ENCODE measurements at regions not wholly inside any gene's neighbourhood (a gene's known extent, or its start where the extent isn't known, plus 50 kb on each side); places are given as distances from the start of the nearest gene placed in this dataset.
"Not testable (repeated sequence)": the region's sequence is repeated elsewhere in the genome, so short reads cannot be mapped to it uniquely, and the experiment has no call there.

DNA sequence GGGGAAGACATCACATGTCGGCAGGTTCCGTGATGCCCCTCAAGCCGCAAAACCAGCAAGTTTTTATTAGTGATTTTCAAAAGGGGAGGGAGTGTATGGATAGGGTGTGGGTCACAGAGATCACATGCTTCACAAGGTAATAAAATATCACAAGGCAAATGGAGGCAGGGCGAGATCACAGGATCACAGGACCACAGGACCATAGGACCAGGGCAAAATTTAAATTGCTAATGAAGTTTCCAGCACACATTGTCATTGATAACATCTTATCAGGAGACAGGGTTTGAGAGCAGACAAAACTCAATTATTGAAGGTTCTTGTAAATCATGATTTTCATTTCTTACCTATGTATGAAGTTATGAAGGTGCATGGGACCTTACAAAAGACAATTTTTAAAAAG is 106.5 kb downstream of the DIRAS2 start:
- H3K9me3 ChIP-seq (ENCODE audit: control insufficient read depth, insufficient read depth, low read length); H3K36me3 ChIP-seq (ENCODE audit: insufficient read depth, low read length); H3K9ac ChIP-seq (ENCODE audit: low read depth, low read length): not testable (repeated sequence)
- H3K4me1 ChIP-seq (ENCODE audit: insufficient read depth, low read length) = peaks cover 18% of the 10 kb centered on the region

DNA sequence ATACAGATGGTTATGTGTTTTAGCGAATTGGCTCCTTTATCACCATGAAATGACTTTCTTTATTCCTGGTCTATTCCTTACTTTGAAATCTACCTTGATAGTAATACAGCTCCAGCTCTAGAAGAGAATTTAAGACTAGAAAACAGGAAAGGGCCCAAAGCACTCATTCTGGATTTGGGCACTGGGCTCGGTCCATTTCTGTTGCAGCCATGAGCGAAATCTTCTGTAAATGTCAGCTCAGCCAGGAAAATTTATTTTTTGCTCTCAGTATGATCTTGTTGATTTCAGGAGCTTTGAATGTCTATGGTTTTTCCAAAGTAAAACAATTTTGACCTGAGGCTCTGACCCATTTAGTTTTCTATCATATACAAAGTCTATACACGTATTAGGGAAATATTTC is 104.1 kb downstream of the DIRAS2 start:
- Histone ChIP-seq H3K9me3 (ENCODE audit: control insufficient read depth, insufficient read depth, low read length) (no peaks in the 10 kb centered on the region), H3K4me1 (ENCODE audit: insufficient read depth, low read length) (peaks cover 18% of the 10 kb centered on the region), H3K9ac (ENCODE audit: low read depth, low read length) (no peak overlapping the region), H3K36me3 (ENCODE audit: insufficient read depth, low read length) (no peaks in the 10 kb centered on the region)

DNA sequence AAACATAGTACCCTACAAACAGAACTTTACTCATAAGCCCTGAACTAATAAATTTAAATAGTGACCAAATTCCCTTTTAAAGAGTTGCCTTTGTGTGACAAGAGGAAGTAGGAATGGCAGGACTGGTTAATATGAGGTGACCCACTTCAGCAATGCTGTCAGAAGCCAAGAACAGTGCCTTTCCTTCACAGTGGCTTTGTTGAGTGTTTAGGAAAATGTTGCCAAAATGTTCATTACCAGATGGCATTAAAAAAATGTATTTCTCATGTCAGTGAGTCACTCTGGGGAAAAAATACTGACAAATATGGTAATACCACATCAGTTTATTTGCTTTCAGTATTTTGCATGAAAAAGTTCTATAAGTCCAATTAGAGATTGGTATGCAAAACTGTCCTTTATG is 103.3 kb downstream of the DIRAS2 start:
- peaks cover 18% of the 10 kb centered on the region for H3K4me1 ChIP-seq (ENCODE audit: insufficient read depth, low read length)
- H3K36me3 ChIP-seq (ENCODE audit: insufficient read depth, low read length) = no peaks in the 10 kb centered on the region
- H3K9ac ChIP-seq (ENCODE audit: low read depth, low read length) = no peak overlapping the region
- no peaks in the 10 kb centered on the region for H3K9me3 ChIP-seq (ENCODE audit: control insufficient read depth, insufficient read depth, low read length)

DNA sequence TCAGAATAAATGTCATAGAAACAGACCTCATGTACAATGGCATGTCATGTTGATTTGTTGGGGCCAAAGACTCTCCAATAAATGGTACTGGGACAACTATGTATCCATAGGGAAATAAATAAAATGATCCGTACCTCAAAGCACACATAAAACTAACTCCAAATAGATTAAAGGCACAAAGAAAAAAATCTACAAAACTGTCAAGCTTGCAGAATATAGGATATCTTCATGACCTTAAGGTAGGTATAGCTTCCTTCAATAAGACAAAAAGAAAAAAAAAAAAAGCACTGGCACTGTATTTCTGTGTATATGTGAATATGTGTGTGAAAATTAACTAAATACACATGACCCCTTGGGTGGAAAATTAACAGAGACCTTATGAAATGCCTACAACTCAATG is 101.9 kb downstream of the DIRAS2 start:
- Histone ChIP-seq H3K36me3 (ENCODE audit: insufficient read depth, low read length) (no peaks in the 10 kb centered on the region), H3K9me3 (ENCODE audit: control insufficient read depth, insufficient read depth, low read length) (no peaks in the 10 kb centered on the region), H3K9ac (ENCODE audit: low read depth, low read length) (no peak overlapping the region), H3K4me1 (ENCODE audit: insufficient read depth, low read length) (peaks cover 10% of the 10 kb centered on the region)

- no peaks in the 10 kb centered on the region for H3K9me3 ChIP-seq (ENCODE audit: control insufficient read depth, insufficient read depth, low read length)
- no peak overlapping the region for H3K9ac ChIP-seq (ENCODE audit: low read depth, low read length)
- H3K36me3 ChIP-seq (ENCODE audit: insufficient read depth, low read length) = no peaks in the 10 kb centered on the region
- H3K4me1 ChIP-seq (ENCODE audit: insufficient read depth, low read length) = no peaks in the 10 kb centered on the region
Measured at GRCh38 chr9:90544488-90544887, 98.1 kb downstream of the DIRAS2 start.

DNA sequence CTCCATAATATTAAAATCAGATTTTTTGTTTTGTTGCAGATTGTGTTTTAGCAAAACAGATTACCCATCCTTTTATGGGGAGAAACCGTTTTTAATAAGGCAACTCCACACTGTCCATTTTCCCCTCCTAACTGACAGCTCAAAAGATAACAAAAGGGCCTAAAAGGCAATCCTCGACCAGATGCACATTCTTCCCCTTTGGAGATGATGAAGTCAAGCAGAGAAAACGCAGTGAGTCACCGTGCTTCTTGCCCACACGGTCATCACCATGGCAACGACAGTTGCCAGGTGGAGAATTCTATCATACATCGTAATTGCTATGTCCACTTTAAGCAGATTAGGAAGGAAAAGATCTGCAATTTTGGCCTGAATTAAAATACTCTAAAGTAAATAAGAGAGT is 96.4 kb downstream of the DIRAS2 start:
- no peaks in the 10 kb centered on the region for H3K36me3 ChIP-seq (ENCODE audit: insufficient read depth, low read length)
- no peaks in the 10 kb centered on the region for H3K4me1 ChIP-seq (ENCODE audit: insufficient read depth, low read length)
- no peak overlapping the region for H3K9ac ChIP-seq (ENCODE audit: low read depth, low read length)
- H3K9me3 ChIP-seq (ENCODE audit: control insufficient read depth, insufficient read depth, low read length) = no peaks in the 10 kb centered on the region

GRCh38 chr9:90547896-90548295 is 94.7 kb downstream of the DIRAS2 start:
- H3K9me3 ChIP-seq (ENCODE audit: control insufficient read depth, insufficient read depth, low read length) = no peaks in the 10 kb centered on the region
- no peaks in the 10 kb centered on the region for H3K4me1 ChIP-seq (ENCODE audit: insufficient read depth, low read length)
- H3K9ac ChIP-seq (ENCODE audit: low read depth, low read length) = no peak overlapping the region
- no peaks in the 10 kb centered on the region for H3K36me3 ChIP-seq (ENCODE audit: insufficient read depth, low read length)

DNA sequence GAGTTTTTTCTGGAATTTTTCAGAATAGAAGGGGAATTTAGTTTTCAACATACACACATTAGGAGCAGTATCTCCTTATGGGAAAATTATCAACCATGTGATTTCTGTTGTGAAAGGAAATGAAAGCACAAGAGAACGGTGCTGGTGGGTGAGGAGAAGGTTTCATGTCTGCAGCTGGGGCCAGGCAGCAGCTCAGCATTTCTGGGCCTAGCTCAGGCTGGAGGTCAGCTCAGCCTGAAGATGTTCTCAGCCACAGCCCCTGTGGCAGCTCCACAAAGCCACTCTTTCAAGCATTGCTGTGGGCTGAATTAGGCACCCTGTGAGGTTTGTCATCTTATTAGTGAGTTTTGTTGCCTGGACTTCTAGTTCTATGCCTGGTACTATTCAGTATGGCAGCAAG is 90.3 kb downstream of the DIRAS2 start:
- Histone ChIP-seq H3K36me3 (ENCODE audit: insufficient read depth, low read length) (no peaks in the 10 kb centered on the region), H3K4me1 (ENCODE audit: insufficient read depth, low read length) (no peaks in the 10 kb centered on the region), H3K9ac (ENCODE audit: low read depth, low read length) (no peak overlapping the region), H3K9me3 (ENCODE audit: control insufficient read depth, insufficient read depth, low read length) (no peaks in the 10 kb centered on the region)

DNA sequence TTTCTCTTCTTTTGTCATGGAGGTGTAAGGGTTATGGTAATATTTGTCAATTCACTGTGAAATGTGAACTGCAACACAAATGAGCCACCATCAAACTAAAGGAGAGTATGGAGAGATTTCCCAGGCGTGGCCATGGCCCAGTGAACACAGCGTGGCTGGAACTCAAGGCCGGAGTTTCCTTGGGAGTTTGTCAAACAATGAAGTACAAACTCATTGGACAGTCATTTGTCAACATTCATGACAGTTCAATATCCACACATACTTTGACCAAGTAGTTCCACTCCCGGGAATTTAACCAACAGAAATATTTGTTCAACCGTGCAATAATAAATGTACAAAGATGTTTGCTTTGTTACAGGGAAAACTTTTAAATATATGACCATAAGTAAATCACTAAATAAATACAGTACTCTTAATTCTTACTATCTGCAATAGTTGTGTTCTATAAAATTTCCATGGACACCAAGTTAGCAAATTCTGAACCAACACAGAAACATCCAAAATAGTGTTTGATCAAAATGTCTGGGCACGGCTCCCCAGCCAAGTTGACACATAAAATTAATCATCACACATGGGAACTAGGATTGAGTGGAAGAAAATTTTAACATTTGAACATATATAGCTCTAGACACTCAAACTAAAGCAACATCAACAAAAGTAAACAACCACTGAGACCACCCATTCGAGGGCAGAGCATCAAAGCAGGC is 87.1 kb downstream of the DIRAS2 start:
- Histone ChIP-seq H3K36me3 (ENCODE audit: insufficient read depth, low read length) (no peaks in the 10 kb centered on the region), H3K4me1 (ENCODE audit: insufficient read depth, low read length) (no peaks in the 10 kb centered on the region)

GRCh38 chr9:90556897-90557675 is 85.5 kb downstream of the DIRAS2 start:
- Histone ChIP-seq H3K36me3 (ENCODE audit: insufficient read depth, low read length) (no peaks in the 10 kb centered on the region), H3K9me3 (ENCODE audit: control insufficient read depth, insufficient read depth, low read length) (no peaks in the 10 kb centered on the region), H3K9ac (ENCODE audit: low read depth, low read length) (no peak overlapping the region), H3K4me1 (ENCODE audit: insufficient read depth, low read length) (no peaks in the 10 kb centered on the region)

More for the DNA sequence above, 87.1 kb downstream of the DIRAS2 start:
- no peaks in the 10 kb centered on the region for H3K9me3 ChIP-seq (ENCODE audit: control insufficient read depth, insufficient read depth, low read length)
- no peak overlapping the region for H3K9ac ChIP-seq (ENCODE audit: low read depth, low read length)

GRCh38 chr9:90559075-90560073 is 83.2 kb downstream of the DIRAS2 start:
- no peak overlapping the region for H3K9ac ChIP-seq (ENCODE audit: low read depth, low read length)
- no peaks in the 10 kb centered on the region for H3K36me3 ChIP-seq (ENCODE audit: insufficient read depth, low read length)
- 0 out of 2 replicates have a peak, but pooled peaks cover 6% of the 10 kb centered on the region for H3K4me1 ChIP-seq (ENCODE audit: insufficient read depth, low read length)
- H3K9me3 ChIP-seq (ENCODE audit: control insufficient read depth, insufficient read depth, low read length) = no peaks in the 10 kb centered on the region

All from ES-I3 (cell line).